Activated naive CD8-positive, alpha-beta T cell treated with anti-CD3 and anti-CD28 coated beads, Interleukin-2, amount 10 ng/mL, durations not matched to agents 7 days and 5 days (primary cell): ENCODE measurements at regions not wholly inside any gene's neighbourhood (a gene's known extent, or its start where the extent isn't known, plus 50 kb on each side); places are given as distances from the start of the nearest gene placed in this dataset.
"Not testable (repeated sequence)": the region's sequence is repeated elsewhere in the genome, so short reads cannot be mapped to it uniquely, and the experiment has no call there.

ENCODE experiments used
- ATAC-seq: fragments of 150-1000 bp; cut with Tn5 transposase; one replicate; pipeline ENCODE4 v1.10.0; 2021; ENCODE audit warnings: low read depth, moderate library complexity
- POLR2A ChIA-PET: fragments of 350-600 bp; sonication (Branson Sonifier 250); formaldehyde crosslinking; loops from one replicate; lab custom pipeline; 2021; ENCODE audit warnings: antibody characterized with exemption; lab: Charles Lee
- DNase-seq: peaks from one replicate; pipeline ENCODE4 v3.0.0; 2021
- H3K27ac Mint-ChIP-seq: one replicate; pipeline ENCODE4 v1.8.0; 2022; ENCODE audit warnings: mild to moderate bottlenecking, mixed read lengths
- H3K27me3 Mint-ChIP-seq: one replicate; pipeline ENCODE4 v1.8.0; 2022; ENCODE audit warnings: mild to moderate bottlenecking, moderate library complexity, mixed read lengths
- H3K36me3 Mint-ChIP-seq: one replicate; pipeline ENCODE4 v1.8.0; 2021; ENCODE audit warnings: mild to moderate bottlenecking, mixed read lengths
- H3K4me1 Mint-ChIP-seq: one replicate; pipeline ENCODE4 v1.8.0; 2021; ENCODE audit warnings: mixed read lengths
- H3K4me3 Mint-ChIP-seq: one replicate; pipeline ENCODE4 v1.8.0; 2022; ENCODE audit warnings: mild to moderate bottlenecking, moderate library complexity, mixed read lengths
- H3K9me3 Mint-ChIP-seq: one replicate; pipeline ENCODE4 v1.8.0; 2021; ENCODE audit warnings: mixed read lengths

DNA sequence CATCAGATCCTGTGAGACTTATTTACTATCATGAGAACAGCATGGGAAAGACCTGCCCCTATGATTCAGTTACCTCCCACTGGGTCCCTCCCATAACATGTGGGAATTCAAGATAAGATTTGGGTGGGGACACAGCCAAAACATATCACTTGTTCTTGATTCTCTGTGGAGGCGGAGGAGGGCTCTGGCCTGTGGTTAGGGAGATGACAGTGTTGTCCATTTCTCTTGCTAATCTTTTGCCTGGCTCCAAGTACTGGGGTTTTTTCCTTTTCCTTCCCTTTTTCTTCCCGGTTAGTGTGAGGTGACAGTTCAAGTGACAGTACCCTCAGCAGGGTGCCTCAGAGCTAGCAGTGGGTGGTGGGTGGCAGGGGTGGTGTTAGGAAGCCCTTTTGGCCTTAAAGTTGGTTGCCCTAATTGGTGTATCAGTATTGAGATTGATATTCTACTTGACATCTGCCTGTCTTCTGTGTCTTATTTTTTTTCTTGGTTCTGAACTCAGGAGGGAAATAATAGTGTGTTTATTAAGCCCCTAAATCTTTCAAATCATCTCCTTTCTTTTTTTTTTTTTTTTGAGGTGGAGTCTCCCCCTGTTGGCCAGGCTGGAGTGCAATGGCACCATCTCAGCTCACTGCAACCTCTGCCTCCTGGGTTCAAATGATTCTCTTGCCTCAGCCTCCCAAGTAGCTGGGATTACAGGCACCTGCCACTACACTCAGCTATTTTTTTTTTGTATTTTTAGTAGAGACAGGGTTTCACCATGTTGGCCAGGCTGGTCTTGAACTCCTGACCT lies 192.0 kb downstream of the ASB1 start:
- DNase-seq, H3K9me3 Mint-ChIP-seq, H3K4me3 Mint-ChIP-seq, POLR2A ChIA-PET, ATAC-seq, H3K4me1 Mint-ChIP-seq, H3K36me3 Mint-ChIP-seq, H3K27ac Mint-ChIP-seq: not testable (repeated sequence)
- peaks cover 30% of the 10 kb centered on the region for H3K27me3 Mint-ChIP-seq

DNA sequence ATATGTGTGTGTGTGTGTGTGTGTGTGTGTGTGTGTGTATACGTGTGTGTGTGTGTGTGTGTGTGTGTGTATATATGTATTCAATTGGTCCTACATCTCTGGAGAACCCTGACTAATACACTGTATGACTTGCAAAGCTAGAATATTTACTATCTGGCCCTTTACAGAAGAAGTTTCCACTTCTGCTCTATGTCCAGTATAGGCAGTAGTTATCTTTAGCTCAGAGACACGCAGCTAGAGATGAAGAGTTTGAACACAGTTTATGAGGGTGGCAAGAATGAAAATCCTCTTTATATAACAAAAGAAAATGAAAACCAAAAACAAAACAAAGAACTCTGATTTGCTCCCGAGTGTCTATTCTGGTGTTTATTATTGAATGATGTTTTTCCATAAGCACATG lies 201.2 kb downstream of the ASB1 start:
- DNase-seq: no peak
- H3K27me3 Mint-ChIP-seq: peaks cover 11% of the 10 kb centered on the region
- no peaks in the 10 kb centered on the region for H3K9me3 Mint-ChIP-seq
- H3K36me3 Mint-ChIP-seq: no peaks in the 10 kb centered on the region
- H3K4me1 Mint-ChIP-seq: no peaks in the 10 kb centered on the region
- no peak for ATAC-seq
- H3K4me3 Mint-ChIP-seq: no peak overlapping the region
- no peak overlapping the region for H3K27ac Mint-ChIP-seq
- POLR2A ChIA-PET: no interaction called here

- Mint-ChIP-seq H3K4me1 (no peaks in the 10 kb centered on the region), H3K36me3 (no peaks in the 10 kb centered on the region), H3K27ac (no peak overlapping the region), H3K9me3 (no peaks in the 10 kb centered on the region), H3K4me3 (no peak overlapping the region), H3K27me3 (peaks cover 2% of the 10 kb centered on the region)
- DNase-seq (no peak), ATAC-seq (no peak)
- POLR2A ChIA-PET: no interaction called here
Observed at GRCh38 chr2:238629064-238629463, 202.3 kb downstream of the ASB1 start.

DNA sequence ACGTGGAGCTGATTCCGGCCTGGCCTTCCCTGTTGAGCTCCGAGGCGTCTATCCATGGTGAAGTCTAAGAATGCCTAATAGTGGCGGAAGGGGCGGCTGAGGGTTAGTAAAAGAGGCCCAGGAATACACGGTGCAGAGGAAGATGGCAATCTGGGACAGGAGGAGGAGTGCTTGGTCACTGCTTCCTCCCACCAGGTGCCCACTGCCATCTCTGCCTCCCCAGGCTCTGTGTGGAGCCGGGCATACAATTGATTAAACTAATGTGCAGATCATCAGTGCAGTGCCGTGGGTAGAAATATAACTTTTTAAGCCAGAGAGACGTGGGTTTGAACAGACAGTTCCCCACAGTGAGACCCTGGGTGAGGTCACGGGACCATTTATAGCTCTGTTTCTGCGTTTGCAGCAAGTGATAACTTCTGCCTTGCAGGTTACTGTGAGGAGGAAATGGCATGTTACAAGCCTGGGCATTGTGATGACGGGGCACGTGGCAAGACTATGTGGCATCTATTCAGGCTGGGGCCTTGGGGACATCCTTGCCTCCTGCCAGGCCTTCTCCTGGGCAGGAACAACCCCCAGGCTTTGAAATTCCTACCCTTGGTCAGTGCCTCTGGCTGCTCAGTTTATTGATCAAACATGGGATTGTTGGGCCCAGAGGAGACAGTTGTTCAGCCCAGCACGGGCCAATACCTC lies 204.9 kb downstream of the ASB1 start:
- Mint-ChIP-seq H3K27ac (no peak overlapping the region), H3K4me3 (no peak overlapping the region), H3K4me1 (no peaks in the 10 kb centered on the region), H3K27me3 (peaks cover 3% of the 10 kb centered on the region), H3K9me3 (no peaks in the 10 kb centered on the region), H3K36me3 (no peaks in the 10 kb centered on the region)
- ATAC-seq (no peak), DNase-seq (no peak)
- POLR2A ChIA-PET: no interaction called here

DNA sequence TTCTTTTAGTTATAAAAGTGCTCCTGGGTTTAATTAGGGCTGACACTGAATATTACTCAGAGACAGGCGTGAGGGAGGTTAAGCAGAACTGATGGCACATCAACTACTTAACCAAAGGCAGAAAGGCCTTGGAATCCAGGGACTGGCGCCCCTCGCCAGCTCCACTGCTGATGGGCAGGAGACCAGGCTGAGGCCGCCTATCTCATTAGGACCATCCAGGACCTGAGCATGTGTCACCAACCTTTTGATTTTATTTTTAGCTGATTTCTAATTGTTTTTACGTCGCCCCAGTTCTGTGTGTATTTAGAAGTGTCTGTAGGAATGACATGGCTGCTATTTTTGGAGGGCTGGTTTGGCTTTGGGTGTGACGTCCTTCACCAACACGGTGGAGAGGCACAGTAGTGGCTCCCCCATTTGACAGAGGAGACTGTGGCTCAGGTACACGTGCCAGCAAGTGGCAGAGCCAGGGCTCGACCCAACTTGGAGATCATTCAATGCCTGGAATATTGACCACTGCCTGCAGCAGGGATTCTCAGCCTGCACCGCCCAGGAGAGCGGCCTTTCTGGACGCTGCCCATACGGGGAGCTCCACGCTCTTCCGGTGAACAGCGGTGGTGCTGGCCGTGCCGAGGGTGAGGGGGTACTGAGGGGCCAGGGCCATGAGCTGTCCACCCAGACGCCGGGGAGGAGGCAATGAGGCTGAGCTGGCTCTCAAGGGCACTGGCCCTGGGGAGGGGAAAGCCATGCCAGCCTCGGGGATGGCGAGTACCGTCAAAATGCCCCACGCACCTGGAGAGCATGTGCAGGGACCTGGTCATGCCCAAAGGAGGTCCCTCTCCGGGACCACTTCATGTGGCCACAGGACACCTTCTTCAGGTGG lies 205.7 kb downstream of the ASB1 start:
- Mint-ChIP-seq H3K27ac (no peak overlapping the region), H3K36me3 (no peaks in the 10 kb centered on the region), H3K27me3 (peaks cover 2% of the 10 kb centered on the region), H3K4me3 (no peak overlapping the region), H3K9me3 (no peaks in the 10 kb centered on the region), H3K4me1 (no peaks in the 10 kb centered on the region)
- no peak for DNase-seq
- POLR2A ChIA-PET: no interaction called here
- ATAC-seq: no peak

GRCh38 chr2:238633426-238634328 lies 206.9 kb downstream of the ASB1 start:
- POLR2A ChIA-PET: no interaction called here
- Mint-ChIP-seq H3K4me3 (no peak overlapping the region), H3K36me3 (no peaks in the 10 kb centered on the region), H3K9me3 (no peaks in the 10 kb centered on the region), H3K27ac (no peak overlapping the region), H3K4me1 (no peaks in the 10 kb centered on the region), H3K27me3 (peaks cover 2% of the 10 kb centered on the region)
- ATAC-seq: no peak
- no peak for DNase-seq

GRCh38 chr2:238634701-238635357 lies 208.1 kb downstream of the ASB1 start:
- Mint-ChIP-seq H3K9me3 (no peaks in the 10 kb centered on the region), H3K27ac (no peak overlapping the region), H3K4me3 (no peak overlapping the region), H3K27me3 (peaks cover 2% of the 10 kb centered on the region), H3K36me3 (no peaks in the 10 kb centered on the region), H3K4me1 (no peaks in the 10 kb centered on the region)
- ATAC-seq (no peak), DNase-seq (no peak)
- POLR2A ChIA-PET: no interaction called here

DNA sequence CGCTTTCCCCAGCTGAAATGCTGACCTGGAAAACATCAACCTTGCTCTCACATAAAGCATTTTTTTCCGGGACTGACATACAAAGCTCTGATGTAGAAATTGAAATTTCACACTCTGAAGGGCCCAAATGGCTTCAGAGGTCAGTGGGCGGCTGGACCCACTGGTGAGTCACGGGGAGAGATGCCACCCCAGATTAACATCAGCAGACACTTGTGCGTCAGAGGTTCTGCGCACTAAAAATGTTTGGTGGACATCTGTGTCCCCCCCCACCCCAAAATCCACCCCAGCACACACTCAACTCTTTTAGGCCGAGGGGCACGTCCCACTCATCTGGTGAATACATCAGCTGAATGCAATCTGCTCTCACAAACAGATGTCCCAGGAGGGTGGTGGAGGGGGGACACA lies 208.9 kb downstream of the ASB1 start:
- no peaks in the 10 kb centered on the region for H3K9me3 Mint-ChIP-seq

DNA sequence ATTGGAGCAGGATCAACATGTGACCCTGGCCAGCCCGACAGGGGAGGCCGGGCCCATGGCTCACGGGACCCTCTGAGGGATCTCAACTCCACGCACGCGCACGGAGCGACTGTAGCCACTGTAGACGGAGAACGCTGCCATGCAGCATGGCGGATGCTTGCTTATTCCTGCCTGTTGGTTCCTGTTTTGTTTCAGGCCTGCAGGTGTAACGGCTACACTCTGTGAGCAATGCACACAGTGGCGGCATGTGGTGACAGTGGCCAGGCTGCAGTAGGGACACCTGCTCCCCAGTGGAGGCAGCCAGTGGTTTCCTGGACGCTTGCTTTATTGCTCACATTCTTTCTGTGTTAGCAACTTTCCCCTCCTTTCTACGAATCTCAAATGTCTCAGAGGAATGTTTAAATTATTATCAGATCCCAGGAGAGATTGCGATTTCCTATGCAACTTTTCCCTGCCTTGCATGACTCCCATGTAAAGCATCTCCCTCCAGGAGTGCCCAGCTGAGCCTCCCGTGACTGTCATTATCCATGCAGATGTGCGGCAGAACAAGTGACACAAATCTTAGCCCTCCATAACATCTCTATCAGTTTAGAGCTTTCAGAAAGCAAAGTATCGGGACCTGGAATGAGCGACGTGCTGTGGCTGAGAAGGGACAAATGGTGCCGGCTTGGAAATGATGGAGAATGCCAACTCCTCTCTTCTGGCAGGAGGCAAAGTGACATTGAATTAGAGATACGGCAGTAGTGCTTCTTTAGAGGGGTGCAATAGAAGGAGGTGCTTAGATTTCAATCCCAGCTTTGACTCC lies 209.7 kb downstream of the ASB1 start:
- ATAC-seq: no peak
- no peak overlapping the region for H3K4me3 Mint-ChIP-seq
- H3K27me3 Mint-ChIP-seq: peaks cover 4% of the 10 kb centered on the region
- POLR2A ChIA-PET: no interaction called here
- H3K9me3 Mint-ChIP-seq: no peaks in the 10 kb centered on the region
- no peak overlapping the region for H3K27ac Mint-ChIP-seq
- DNase-seq: no peak
- no peaks in the 10 kb centered on the region for H3K36me3 Mint-ChIP-seq
- no peaks in the 10 kb centered on the region for H3K4me1 Mint-ChIP-seq

More for the DNA sequence above, 208.9 kb downstream of the ASB1 start:
- Mint-ChIP-seq H3K36me3 (no peaks in the 10 kb centered on the region), H3K27ac (no peak overlapping the region), H3K4me1 (no peaks in the 10 kb centered on the region), H3K4me3 (no peak overlapping the region), H3K27me3 (peaks cover 4% of the 10 kb centered on the region)
- POLR2A ChIA-PET: no interaction called here
- no peak for ATAC-seq
- DNase-seq: no peak

DNA sequence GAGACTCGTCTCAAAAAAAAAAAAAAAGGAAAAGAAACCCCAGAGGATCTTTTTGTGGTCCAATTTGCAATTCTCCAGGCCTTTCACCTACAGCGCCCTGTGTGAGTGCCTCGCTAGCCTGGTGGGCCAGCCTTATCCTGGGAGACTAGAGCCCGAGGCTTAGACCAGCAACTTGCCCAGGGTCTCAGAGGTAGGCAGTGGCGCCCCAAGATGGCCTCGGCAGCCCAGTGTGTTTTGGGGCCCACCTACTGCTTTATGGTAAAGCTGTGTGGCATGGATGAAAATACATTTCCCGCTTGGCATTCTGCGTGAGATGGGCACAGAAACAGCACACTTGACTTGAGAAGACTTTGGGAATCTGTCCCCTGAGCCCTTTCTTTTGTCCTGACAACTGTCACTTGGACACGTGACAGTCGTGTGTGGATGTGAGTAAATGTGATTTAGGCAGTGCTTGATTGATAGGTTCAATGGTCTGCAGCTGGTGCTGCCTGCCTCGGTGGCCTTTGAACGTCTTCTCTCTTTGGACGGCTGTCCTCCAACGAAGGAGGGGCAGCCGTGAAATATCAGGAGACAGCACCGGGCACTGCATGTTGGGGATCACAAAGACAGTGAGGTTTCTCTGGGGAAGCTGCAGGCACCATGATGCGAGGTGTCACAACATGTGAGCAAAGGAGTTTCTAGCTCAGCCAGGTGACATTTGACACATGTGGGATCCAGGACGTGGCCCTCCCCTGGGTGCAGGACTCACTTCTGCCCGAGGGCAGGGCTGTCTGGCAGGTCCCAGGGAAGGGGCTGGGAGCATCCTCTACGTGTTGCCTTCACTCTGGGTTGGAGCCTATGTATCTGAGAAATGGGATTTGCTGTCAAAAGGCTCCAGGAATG lies 209.5 kb upstream of the TWIST2 start:
- POLR2A ChIA-PET: no interaction called here
- DNase-seq (no peak), ATAC-seq (no peak)
- Mint-ChIP-seq H3K4me3 (no peak overlapping the region), H3K4me1 (no peaks in the 10 kb centered on the region), H3K27me3 (peaks cover 4% of the 10 kb centered on the region), H3K27ac (no peak overlapping the region), H3K36me3 (no peaks in the 10 kb centered on the region), H3K9me3 (no peaks in the 10 kb centered on the region)

GRCh38 chr2:238638982-238639628 lies 208.8 kb upstream of the TWIST2 start:
- Mint-ChIP-seq H3K27ac (no peak overlapping the region), H3K27me3 (peaks cover 4% of the 10 kb centered on the region), H3K4me1 (peaks cover 3% of the 10 kb centered on the region), H3K9me3 (no peaks in the 10 kb centered on the region), H3K4me3 (no peak overlapping the region), H3K36me3 (no peaks in the 10 kb centered on the region)
- POLR2A ChIA-PET: no interaction called here
- DNase-seq (no peak), ATAC-seq (no peak)
